NCI-H2227 (cell line): ENCODE measurements at regions not wholly inside any gene's neighbourhood (a gene's known extent, or its start where the extent isn't known, plus 50 kb on each side); places are given as distances from the start of the nearest gene placed in this dataset.
A peak's percentile ranks its signal among the peaks of the same experiment; 100 is the strongest.

Source experiments
- DNase-seq: peaks from one replicate; lab custom pipeline; 2025; ENCODE audit not compliant: unreplicated experiment; lab: John Stamatoyannopoulos, UW

DNA sequence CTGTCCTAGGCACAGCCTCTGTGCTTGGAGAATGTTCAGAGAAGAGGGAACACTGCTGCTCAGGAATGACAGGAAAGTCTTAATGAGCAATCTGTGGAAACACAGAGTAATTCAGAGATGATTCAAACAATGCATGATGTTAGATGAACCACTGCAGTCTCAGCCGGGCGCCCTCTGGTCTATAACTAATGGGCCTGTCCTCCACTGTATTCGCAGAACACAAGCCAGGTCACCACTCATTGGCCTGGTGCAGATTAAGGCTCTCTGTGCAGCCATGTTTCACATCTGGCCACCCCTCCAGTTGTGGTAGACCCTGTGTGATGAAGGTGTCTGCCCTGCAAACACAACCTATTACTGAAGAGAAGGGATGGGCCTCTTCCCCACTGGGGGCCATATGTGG is 281.7 kb upstream of the ROPN1 start:
- DNase-seq, result no peak

DNA sequence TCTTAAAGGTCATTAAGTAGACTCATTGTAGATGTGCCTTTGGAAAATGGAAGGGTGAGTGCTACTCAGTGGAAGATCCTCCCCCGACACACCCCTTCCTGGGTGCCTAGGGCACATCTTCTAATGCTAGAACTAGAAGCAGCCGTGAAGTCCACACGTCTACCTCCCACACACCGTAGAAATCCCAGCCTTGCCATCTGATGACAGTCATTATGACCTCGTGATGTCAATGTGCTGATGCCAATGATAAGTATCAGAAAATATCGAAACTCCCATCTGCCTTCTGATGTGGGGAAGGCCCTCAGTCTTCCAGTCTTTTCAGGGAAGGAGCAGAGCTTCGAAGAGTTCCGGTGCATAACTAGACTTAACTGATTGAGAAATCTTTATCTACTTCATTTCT is 282.1 kb upstream of the ROPN1 start:
- no peak for DNase-seq

DNA sequence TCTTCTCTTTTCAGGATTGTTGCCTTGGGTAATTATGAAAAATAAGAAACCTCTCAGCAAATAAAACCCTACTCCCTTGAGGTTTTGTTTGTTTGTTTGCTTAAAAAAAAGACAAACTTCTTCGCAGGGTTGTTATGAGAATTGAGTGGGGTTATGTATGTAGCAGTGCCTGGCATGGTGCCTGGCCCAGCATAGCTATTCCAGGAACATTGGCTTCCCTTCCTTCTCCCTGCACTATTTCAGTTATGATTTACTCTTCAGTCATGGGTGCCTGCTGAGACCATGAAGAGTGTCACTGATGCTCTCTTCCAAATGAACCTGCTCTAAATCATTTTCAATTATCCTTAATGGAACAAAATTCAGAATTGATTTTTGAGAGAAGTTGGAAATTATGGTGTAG is 283.5 kb upstream of the ROPN1 start:
- no peak for DNase-seq

DNA sequence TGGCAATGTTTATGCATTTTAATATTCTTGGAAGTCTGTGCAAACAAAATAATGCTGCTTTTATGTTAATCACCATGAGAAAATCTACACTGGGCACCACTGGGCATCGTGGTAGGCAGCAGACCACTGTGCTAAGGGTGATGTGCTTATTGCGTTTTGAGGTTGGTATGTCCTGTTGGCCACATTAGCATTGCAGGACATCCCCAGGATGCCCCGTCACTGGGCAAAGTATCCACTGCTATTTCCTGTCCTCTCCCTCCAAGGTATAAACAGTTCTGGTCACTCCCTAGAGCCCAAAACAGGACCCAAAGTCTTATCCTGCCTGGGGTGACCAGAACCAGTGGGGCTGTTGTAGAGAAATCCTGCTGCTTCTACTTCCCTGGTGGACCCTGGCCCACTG is 284.2 kb upstream of the ROPN1 start:
- no peak for DNase-seq

DNA sequence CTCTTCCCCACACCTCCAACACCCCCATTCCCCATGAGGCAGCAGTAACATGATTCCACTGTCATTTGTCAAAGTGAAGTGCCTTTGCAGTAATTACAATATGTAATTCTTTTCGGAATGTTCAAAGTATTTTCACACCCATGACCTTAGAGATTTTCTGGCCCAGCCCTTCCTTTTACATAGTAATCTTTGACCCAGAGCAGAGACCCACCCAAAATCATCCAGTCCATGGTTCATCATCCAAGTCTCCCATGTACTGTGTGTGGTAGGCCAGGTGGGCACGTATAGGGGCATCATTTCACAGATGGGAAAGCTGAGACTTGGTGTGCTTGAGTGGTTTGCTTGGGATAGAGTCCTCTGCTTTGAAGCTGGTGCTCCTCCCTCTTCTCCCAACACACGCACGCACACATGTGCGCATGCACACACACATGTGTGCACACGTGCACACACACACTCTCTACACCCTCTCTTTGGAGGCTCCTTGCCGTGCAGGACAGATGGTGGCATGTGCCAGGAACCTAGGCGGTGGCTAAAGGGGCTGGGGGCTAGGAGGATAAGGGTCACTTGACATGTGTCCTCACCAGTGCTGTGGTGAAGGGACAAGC is 284.7 kb upstream of the ROPN1 start:
- DNase-seq, result no peak

DNA sequence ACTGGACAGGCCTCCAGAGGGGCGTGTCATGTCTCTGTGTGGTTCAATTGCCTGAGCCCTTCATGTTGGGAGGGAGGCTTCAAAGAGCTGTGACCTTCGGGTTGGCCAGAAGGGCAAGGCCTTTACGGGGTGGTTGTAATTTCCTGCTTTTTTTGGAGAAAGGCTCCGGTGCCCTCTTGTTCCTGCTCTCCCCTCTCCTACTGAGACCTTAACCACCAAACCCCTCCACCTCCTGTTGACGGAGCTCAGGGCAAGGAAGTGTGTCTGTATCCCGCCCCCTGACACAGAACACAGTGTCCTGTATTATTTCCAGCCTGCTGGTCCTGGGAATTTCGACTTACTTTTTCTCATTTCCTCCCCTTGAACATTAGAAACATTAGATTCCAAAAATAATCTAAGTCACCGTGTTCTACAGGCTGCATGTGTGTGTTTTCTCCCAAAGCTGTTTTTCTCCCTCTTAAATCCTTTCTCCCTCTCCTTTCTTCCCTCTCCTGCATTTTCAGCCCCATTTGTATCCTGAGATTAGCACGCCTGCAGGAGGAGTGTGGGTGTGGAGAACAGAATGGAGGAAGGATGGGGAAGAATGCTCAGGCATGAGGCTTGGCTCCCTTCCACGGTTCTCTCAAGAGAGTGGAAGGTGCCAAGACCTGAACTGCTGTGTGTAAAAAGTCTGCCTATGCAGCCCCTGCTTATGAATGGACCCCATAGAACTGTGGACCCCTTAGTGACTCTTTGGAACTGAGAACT is 285.4 kb upstream of the ROPN1 start:
- no peak for DNase-seq

DNA sequence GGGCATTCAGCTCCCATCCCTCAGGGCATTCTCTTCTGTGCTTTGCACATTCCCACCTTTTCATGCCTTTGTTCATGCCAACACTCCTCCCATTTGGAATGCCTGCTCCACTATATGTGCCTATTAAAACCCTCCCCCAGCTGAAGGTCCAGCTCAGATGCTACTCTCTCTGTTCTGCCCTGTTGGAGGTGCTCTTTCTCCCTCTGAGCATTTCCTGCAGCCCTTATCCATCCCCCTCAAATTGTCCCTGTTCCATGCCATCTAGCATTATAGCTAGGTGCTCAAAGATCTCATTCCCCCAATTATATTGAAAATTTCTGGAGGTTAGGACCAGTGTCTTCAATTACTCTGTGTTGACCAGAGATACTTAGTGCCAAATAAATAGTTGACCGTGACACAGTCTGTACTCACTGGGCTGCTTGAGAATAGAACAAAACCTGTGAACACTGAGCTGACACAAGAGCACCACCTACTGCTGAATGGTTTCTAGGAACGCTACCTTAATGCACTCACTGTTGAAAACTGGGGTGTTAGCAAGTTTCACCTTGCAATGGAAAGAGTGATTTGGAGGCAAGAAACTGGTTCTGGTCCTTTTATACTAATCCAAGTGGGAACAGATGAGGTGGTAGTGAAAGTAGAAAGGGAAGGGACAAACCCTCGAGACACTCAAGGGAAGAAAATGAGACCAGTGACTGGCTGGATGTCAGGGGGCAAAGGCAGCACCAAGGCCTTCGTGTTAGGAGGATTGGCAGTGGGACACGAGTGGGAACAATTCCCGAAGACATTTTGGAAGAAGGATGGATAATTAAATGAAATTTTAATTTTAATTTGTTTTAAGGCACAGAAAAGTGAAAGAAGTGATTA is 289.8 kb upstream of the ROPN1 start:
- peak; percentile 5 for DNase-seq

DNA sequence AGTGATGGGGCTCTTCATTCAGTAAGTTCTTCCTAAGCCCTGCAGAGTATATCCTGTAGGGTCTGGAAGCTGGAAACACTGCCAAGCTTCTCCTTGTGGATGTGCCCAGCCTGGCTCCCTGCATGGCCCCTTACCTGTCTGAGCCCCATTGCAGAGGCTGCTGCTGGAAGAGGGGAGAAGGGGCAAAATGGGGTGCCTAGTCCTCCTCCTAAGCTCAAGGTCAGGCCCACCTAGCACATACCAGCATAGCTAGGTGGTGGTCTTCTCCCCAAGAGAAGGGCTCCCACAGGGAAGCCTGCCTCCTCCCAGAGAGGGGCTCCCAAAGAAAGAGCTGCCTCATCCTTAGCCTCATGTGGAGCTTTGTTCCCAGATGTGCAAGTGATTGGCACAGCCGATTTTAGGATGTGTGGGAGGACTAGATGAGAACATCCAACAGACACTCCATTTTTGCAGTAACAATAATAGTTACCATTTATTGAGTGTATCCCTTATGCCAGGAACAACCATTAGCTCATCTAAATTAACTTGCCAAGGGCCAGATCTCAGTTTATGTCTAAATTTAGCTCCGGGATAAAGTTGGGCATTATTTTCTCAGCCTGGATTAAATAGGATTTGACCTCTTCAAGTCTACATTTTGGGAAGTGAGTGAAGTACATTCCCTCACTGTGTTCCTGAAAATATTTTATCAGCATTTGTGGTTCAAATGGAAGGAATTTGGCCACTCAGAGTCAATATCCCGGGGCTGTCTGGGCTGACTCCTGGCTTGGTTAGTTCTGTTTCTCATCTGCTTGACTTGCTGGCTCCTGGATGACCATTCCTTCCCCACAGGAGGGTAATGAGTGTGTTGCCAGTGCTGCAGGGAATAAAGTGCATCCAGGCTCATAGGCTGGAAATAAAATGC is 291.1 kb upstream of the ROPN1 start:
- no peak for DNase-seq

DNA sequence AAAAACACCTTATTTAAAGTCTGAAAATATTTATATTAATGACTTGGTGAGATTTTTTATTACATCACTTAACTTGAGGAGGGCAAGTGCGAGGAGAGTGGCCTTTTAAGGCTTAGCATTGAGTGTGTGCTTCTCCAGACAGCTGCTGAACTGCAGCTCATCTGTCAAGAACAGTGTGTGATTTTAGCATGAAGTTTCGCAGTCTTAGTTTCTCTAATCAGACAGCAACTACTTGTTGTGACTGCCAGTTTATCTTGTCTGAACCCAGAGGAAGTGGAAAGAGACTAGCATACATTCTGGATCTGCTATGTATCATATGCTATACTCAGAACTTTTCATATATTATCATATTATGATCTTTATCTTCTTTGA is 291.7 kb upstream of the ROPN1 start:
- no peak for DNase-seq

DNA sequence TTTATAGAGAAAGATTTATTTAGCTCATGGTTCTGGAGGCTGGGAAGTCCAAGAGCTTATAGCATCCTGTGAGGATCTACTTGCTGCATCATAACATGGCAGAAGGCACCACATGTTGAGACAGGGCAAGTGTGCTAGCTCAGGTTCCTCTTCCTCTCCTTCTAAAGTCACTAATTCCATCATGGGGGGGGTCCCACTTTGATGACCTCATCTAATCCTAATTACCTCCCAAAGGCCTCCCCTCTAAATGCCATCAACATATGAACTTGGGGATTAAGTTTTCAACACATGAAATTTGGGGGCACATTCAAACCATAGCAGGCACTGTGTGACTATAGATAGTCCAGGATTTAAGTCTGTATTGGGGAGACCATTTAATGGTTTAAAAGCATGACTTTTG is 297.1 kb upstream of the ROPN1 start:
- no peak for DNase-seq

DNA sequence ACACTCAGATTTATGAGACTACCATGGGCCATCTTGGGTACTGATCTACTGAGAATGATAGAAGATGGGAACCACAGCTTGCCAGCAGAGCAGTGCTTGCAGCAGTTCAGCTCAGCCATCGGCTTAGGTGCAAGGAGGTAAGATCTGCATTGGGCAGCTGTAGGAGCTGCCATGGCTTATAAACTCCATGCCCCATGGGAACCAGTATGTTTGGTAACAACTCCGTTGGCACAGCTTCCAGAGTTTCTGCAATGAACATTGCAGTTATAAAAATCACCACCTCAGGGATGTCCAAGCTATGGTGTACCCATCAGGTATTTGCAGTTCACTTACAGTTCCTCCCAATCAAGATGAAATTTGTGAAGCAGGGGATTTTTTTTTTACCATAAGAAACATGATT is 299.1 kb upstream of the ROPN1 start:
- no peak for DNase-seq

DNA sequence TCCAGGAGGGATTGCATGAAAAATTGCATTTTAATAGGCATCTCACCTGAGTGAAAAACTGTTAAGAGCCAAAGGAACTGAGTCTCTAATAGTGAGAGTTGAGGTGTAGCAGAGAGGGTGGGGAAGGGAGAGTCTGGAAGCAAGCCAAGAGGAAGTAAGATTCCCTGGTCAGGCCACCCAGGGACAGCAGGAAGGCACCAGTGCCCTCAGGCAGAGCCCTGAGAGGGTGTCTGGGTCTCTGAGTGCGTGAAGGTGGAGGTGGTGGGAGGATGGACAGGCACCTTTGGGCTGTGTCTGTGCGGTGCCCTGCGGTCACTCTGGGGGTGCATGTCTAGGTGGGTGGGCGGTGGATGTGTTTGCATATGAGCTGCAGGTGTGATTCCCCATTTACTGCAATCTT is 300.4 kb upstream of the ROPN1 start:
- no peak for DNase-seq

DNA sequence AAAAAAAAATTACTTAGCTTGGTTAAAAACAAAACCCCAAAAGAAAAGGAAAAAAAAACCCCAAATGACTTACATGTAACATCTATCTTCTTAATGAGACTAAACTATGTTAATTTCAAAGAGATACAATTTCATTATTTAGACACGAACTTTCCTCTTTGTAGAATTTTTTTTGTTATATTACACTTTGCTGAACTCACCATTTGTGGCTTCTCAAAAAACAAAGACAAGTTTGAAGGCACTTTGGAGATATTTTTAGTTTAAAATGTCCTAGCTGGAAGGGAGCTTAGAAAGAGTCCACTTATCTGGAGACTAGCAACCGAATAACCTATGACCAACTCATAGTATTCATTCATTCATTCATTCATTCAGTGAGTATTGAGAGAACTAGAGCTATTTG is 301.7 kb upstream of the ROPN1 start:
- DNase-seq, result no peak

DNA sequence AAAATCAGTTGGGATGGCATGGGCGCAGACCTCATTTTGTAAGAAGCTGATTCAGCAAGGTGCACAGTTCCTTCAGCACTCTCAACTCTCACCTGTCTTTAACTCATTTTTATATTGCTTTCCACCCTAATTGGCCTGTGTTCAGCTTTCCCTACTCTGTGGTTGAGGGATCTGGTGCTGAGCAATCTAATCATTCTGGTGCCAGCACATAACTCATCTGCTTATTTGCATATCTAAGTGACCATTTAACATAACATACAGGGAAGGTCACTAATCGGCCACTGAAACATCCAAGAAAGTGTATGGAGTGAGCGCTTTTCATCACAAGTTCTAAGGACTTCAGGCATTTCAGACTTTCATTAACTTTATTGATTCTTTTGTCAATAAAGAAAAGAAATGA is 303.4 kb upstream of the ROPN1 start:
- DNase-seq, result no peak

DNA sequence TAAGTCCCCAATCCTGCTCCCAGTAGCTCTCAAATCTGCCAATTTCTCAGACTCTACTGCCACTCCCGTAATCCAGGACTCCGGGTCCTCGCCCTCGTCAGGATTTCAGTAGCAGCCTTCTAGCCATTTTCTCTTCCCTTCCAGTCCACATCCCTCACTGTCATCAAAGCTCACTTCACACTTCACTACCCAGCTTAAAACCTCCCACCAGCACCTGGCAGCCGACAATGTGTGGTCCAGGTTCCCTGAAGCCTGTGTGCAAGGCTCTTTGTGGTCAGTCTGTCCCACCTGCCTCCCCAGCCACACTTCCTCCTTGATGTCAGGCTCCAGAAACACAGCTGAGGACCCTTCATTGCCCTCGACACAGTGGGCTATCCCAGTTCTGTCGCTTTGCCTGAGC is 304.5 kb upstream of the ROPN1 start:
- no peak for DNase-seq

DNA sequence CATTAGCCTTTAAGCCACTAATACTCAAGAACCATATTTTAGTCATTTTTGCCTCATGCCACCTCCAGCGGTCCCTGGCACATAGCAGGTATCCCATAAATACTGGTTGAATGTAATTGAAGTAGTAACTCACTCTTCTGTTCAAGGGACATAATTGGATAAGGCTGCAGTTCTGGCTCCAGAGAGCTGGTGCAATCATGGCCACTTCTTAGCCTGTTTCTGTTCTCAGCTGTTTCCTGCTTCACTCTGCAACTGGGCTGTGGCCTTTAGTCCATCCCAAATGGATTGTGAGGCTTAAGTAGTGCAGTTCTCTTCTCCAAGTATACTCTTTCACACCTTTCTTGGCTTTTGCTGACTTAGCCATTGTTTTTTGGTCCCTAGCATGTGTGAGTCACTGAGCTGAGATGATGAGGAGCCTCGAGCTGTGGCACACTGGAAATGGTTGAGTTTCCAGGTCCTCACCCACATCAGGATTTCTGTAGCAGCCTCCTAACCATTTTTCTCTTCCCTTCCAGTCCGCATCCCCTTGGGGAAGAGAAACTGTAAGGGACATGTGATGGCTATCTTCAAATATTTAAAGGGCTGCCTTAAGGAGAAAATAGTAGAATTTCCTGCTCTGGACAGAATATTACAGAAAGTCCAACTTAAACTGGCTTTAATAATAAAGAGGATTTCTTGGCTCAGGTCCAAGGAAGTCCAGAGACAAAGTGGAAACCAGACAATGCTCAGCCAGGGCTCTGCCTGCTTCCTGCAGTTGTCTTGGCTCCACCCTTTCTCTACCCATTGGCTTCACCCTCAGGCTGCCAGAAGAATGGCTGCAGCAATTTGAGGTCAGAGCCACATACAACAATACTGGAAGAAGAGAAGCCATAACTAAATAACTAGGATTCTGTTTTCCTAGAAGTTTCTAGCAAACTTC is 305.4 kb upstream of the ROPN1 start:
- DNase-seq, result peak; percentile 23

DNA sequence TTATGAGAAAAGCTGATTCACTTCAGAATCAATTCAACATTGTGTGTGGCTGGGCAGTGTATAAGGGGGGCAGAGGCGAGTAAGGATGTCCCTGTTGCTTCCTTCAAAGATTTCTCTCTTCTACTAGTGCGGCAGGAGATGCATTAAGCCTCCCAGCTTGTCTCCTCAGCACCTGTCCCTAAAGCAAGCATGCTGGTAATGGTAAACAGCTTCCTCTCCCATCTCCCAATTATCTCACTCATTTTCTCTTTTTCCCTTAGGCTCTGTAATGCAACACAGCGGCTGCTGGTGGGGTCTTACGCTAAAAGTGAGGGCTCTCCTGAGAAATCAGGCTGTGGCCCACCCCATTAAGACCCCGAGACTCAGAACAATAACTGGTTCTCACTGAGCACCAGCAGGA is 306.4 kb upstream of the ROPN1 start:
- no peak for DNase-seq

DNA sequence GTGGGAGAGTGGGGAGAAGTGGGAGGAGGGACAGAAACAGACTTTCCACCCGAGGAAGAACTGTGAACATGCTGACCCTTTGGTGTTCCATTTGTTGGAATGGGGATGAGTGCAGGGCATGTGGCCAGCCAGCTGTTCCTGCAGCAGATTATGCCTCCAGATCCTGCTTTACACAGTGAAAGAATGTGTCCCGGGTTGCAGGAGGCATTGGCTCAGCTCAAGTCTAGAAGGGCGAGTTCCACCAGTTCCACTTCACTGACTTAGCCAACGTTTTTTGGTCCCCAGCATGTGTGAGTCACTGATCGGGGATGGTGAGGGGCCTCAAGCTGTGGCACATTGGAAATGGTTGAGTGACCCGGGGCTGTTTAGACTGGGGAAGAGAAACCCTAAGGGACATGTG is 307.0 kb upstream of the ROPN1 start:
- DNase-seq, result no peak

DNA sequence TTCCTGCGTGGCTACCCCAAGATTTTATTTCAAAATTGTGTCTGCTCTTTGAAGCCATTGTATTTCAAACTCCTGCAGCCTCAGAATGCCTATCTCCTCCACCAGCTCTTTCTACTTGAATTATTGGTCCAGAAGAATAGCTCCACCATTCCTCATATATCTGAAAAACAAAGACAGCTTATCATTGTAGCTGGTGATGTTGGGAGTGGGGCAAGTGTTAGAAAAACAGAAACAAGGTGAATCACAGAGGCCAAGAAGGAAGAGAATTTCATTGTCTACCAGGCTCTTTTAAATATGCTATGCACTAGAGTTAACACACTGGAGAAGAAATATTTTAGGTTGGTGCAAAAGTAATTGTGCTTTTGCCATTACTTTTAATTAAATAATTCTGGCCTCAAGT is 307.9 kb upstream of the ROPN1 start:
- no peak for DNase-seq

DNA sequence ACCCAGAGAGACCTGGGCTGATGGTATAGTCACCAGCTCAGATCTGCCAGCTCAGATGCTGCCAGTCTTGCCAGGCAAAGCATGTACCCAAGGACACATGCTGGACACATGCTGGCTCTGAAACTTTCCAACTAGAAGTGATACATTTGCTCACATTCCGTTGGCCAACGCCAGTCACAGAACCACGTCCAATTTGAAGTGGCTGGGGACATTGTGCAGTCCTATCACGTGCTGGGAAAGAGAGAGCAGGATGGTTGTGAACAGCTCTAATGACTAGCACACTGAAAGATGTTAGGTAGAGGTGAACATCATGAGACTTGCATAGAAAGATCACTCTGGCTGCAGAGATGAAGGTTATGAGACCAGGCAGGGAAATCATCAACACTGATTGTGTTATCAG is 308.5 kb upstream of the ROPN1 start:
- no peak for DNase-seq
